NCI-H226 (cell line): ENCODE measurements at regions not wholly inside any gene's neighbourhood (a gene's known extent, or its start where the extent isn't known, plus 50 kb on each side); places are given as distances from the start of the nearest gene placed in this dataset.
A peak's percentile ranks its signal among the peaks of the same experiment; 100 is the strongest.
"Not testable (repeated sequence)": the region's sequence is repeated elsewhere in the genome, so short reads cannot be mapped to it uniquely, and the experiment has no call there.

Experiments
- DNase-seq: peaks from one replicate; pipeline ENCODE4 v3.0.0-alpha.2; 2015

GRCh38 chr18:8995096-8995495 lies 107.4 kb upstream of the NDUFV2 start:
- no peak for DNase-seq

- peak; percentile 44 for DNase-seq
Measured at GRCh38 chr18:8996771-8997432, 105.6 kb upstream of the NDUFV2 start.

DNA sequence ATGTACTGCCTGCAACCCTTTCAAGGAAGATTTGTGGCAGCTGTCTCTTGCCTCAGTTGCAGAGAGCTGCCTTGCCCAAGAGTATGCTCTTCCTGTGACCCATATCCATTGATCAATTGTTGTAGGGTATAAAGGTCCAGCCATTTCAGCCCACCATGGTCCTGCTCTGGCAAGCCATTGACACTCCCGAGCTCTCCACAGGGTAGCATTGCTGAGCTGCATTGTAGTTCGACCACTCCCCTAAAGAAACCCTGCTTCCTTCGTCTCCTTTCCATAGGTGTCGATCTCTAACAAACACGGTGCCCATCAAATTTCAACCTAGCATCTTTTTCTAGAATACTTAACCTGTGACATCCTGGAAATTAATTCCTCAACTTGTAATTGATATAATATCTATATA lies 104.9 kb upstream of the NDUFV2 start:
- no peak for DNase-seq

GRCh38 chr18:8998481-8999217 lies 103.8 kb upstream of the NDUFV2 start:
- DNase-seq = peak; percentile 35

- DNase-seq = no peak
Measured at GRCh38 chr18:8999872-9000271, 102.6 kb upstream of the NDUFV2 start.

DNA sequence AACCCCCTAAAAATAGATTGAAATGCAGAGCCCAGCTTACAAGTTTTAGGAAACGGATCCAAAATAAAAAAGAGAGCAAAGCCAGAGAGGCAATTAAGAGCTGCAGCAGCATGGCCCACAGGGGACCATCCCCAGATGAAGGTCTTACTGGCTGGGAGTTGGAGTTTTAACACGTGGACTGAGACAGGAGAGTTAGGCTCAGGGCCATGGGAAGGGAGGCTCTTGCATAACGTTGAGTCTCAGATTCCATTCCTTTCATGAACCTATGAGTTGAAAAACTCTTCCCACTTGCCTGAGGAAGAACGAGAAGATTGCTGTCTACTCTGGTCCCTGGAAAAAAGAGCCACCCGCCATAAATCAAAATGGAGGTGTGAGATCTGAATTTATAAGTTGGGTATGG lies 101.8 kb upstream of the NDUFV2 start:
- DNase-seq = no peak

DNA sequence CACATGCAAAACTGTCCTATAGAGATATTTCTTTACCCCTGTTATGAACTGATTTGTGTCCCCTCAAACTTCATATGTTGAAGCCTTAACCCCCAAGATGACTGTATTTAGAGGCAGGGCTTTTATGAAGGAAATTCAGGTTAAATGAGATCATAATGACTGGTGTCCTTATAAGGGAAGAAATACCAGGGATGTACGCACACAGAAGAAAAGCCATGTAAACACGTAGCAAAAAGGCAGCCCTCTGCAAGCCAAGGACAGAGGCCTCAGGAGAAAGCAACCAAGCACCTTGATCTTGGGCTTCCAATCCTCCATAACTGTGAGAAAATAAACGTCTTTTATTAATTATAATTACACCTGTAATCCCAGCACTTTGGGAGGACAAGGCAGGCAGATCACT lies 101.3 kb upstream of the NDUFV2 start:
- DNase-seq = no peak

- DNase-seq = no peak
Measured at GRCh38 chr18:9003406-9004100, 98.9 kb upstream of the NDUFV2 start.

- DNase-seq = not testable (repeated sequence)
Measured at GRCh38 chr18:9004308-9004707, 98.2 kb upstream of the NDUFV2 start.

GRCh38 chr18:9007700-9008099 lies 94.8 kb upstream of the NDUFV2 start:
- not testable (repeated sequence) for DNase-seq

DNA sequence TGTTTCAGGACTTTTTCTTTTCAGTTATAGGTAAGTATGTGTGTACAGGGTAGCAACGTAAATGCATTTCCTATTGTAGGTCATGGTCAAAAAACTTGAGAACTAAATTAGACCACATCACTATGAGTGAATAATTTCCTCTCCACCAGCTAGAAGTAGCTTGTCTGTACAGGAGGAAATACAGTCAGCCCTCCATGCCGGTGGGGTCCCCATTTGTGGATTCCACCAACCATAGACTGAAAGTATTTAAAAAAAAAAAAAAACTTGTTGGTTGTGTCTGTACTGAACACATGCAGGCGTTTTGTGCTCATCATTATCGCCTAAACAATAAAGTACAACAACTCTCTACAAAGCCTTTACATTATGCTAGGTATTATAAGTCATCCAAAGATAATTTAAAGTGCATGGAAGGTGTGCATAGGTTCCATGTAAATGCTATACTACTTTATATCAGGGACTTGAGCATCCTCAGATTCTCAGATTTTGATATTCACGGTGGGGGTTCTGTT lies 94.2 kb upstream of the NDUFV2 start:
- no peak for DNase-seq

GRCh38 chr18:9008709-9009635 lies 93.5 kb upstream of the NDUFV2 start:
- DNase-seq = no peak

DNA sequence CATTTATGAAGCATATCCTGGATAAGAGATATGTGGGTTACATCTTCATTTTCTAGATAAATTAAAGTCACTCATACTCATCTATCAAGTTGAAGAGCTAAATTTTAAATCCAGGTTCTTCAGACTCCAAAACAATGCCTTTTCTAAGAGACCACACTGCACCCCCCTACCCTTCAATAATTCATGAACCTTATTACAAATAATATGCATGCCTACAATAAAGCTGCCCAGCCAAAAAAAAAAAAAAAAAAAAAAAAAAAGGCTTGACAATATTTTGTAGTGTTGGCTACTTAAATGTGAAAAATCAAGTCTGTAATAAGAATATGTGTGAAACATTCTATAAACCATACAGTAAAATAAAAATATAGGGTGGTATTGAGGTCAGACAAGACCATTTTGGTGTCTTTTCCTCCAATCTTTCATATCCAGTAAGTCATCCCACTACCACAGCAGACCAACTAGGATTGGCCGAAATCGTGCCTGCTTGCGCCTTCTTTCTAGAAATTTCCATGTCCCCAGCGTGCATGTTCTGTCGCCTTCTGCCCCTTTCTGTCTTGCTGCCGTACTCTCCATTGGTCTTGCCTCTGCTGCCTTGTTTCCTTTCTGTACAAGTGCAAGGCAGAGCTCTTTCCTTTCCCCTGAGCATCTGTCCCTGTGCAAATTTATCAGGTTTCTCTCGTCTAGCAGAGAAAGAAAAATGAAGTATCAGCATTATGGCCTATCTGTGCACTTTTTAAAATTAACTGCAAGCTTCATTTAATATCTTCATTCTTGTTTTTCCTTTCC lies 92.6 kb upstream of the NDUFV2 start:
- DNase-seq = no peak

- no peak for DNase-seq
Measured at GRCh38 chr18:9011431-9011830, 91.1 kb upstream of the NDUFV2 start.

DNA sequence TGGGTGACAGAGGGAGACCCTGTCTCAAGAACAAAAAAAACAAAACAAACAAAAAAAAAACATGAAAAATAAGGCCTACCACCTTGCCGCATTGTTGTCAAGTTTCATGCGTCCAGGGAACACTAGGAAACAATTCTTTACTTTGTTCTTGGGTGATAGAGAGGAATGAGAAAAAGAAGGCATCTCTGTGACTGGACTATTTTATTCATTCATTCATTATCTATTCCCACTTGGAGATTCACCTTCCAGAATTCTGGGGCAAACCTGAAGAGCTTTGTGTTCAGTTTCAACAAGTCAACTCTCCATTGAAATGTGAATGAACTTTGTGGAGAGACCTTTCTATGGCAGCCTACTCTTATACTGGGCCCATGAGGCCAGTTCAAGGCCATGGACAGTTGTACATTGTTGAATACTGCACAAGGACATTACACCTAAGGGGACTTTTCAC lies 88.5 kb upstream of the NDUFV2 start:
- DNase-seq = no peak

DNA sequence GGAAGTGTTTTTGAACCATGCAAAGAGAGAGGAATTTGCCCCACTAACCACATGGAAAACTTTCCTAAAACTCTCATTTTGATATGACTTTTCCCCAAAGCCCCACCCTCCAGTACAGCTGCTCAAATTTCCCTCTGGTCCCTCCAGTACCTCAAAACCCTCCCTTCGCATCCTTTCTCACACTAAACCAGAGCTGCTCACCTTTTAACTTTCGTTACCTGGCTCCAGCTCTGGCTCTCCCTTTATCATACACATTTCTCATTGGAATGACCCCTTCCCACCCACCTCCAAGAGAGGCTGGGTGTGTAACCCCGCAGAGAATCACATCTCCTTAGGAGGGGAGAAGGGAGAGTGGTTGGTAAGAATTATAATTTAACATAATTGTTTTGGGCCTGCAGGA lies 86.8 kb upstream of the NDUFV2 start:
- no peak for DNase-seq

- no peak for DNase-seq
Measured at GRCh38 chr18:9016633-9017166, 85.8 kb upstream of the NDUFV2 start.

GRCh38 chr18:9017167-9017904 lies 85.2 kb upstream of the NDUFV2 start:
- DNase-seq = peak; percentile 92

GRCh38 chr18:9017905-9018227 lies 84.6 kb upstream of the NDUFV2 start:
- DNase-seq = peak; percentile 24

- no peak for DNase-seq
Measured at GRCh38 chr18:9019135-9019534, 83.4 kb upstream of the NDUFV2 start.

GRCh38 chr18:9020221-9020620 lies 82.3 kb upstream of the NDUFV2 start:
- no peak for DNase-seq
